NCI-H2107 treated with DMSO at 0.1 percent for 48 hours (cell line): ENCODE measurements at regions not wholly inside any gene's neighbourhood (a gene's known extent, or its start where the extent isn't known, plus 50 kb on each side); places are given as distances from the start of the nearest gene placed in this dataset.
"Not testable (repeated sequence)": the region's sequence is repeated elsewhere in the genome, so short reads cannot be mapped to it uniquely, and the experiment has no call there.

ENCODE experiments used
- DNase-seq: peaks from one replicate; lab custom pipeline; 2025; ENCODE audit not compliant: unreplicated experiment; lab: John Stamatoyannopoulos, UW

DNA sequence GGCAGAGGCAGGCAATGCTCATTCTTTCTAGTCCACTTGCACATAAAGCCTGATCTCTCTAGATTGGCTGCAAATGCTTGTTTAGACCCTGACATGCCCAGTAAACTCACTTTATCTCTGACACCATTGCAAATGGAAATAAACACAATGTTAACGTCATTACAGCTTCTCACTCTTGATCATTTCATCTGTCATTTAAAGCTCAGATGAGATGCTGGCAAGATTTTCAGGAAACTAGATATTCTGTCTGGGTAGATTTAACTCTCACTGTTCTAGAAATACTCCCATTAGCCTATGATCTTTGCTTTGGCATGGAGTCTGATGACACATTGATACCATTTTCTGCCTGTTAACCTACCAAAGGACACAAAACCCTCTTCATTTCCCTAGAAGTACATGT, 320.7 kb upstream of the HNRNPA3 start:
- DNase-seq = no peak

DNA sequence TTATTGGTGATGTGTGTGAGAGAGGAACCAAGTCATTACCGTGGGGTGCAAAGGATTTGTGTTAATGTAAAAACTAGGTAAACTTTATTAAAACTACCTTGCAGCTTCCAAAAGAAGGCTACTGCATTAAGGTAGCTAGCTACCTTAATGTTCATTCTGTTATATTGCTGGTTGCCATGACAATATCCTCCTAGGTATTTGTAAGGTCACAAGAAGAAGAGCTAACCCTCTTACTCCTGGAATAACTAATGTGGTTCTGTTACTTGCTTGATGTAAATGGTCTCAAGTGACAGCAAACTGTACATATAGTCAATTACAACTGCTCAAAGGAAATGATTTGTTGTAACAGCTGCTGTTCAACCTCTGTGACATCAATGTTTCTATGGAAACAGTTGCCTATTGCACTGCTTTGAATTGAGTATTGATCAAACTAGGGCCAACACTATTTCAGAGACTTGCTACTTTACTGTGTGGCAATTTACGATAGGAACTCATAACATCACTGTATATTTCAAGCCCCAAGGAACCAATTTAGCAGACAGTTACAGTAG, 319.8 kb upstream of the HNRNPA3 start:
- no peak for DNase-seq

DNA sequence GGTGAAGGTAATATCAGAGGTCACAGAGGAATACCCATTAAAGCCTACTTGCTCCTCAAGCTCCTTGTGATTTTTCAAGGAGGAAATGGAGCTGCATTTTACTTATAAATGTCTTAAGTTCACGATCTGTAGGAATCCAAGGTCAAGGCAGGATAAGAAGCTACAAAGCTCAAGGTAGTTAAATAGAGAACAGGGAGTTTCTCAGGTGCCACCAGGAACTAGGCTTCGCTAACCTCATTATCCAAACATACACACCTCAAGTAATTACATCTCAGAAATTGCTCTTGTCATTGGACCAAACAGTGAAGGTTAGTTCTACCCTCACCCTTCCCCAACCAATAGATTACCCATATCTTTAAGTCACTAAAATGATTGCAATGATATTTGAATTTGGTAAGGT, 317.4 kb upstream of the HNRNPA3 start:
- no peak for DNase-seq

DNA sequence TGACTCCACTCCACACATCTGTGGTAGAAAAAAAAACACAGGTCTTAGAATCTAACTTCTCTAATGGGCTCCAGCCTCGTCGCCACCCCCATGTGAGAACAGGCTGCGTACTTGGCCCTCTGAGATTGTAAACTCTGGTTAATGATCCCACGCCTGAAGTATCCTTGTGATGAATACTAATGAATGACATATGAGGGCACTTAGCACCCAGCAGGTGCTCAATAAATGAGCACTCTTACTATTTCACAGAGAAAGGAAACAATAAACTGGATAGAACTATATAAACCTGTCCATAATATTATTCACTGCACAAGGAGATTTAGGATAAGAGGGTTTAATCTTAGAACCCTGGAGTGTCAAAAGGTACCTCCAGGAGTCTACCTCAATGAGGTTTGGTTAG, 310.1 kb upstream of the HNRNPA3 start:
- peak; percentile 56 for DNase-seq

DNA sequence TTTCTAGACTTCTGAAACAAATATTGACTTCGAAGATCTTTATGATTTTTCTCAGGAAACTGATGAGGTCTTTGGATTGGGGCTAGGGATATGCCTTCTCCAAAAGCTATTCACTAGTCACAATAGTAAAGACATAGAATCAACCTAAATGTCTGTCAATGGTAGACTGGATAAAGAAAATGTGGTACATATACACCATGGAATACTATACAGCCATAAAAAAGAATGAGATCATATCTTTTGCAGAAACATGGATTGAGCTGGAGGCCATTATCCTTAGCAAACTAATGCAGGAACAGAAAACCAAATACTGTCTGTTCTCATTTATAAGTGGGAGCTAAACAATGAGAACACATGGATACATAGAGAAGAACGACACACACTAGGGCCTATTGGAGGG, 308.5 kb upstream of the HNRNPA3 start:
- DNase-seq = not testable (repeated sequence)

DNA sequence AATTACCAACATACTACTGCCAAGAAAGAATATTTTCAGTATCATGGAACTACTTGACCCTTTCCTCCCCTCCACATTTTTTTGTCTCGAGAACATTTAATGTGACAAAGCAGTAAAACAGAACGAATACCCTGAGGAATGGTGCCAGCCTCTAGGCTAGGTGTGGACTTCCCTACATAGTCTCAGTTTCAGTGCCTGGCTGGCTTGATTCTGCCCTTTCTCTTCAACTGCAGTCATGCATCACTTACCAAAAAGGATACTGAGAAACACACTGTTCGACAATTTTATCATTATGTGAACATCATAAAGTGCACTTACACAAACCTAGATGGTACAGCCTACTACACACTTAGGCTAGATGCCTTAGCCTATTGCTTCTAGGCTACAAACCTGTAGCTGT, 305.3 kb upstream of the HNRNPA3 start:
- DNase-seq = no peak

DNA sequence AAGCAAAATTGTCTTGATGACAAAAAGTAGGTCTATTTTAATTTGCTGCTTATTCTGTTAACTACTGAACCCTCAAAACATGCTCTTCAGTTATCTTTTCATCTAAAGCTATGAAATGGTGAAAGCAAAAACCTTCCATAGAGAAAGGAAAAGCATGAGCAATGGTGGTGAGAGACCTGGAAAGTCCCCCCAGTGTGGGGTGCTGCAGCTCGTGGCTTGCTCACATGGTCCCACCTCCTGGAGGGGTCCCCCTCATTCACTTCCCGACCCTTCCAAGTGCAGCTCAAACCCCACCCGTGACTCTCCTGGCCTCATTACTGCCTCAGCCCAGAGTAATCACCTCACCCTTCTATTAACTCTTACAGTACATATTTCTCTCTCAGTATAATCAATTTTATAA, 301.8 kb upstream of the HNRNPA3 start:
- DNase-seq = no peak

DNA sequence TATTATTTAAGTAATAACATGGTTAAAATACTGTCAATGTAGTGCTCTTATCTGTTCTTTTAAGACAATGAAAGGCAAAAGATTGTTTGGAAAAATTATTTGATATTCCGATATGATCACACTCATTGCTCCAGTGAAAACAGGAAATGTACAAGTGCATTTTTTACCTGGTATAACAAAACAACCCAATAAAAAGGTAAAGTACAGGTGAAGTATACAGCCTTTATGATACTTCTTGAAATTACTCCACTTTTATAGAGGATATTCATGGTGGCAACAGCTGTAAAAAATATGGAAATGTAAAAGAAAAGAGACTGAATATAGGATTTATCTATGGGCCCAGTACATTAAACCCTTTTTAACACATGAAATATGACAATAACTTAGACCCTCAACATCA, 298.6 kb upstream of the HNRNPA3 start:
- DNase-seq = no peak

DNA sequence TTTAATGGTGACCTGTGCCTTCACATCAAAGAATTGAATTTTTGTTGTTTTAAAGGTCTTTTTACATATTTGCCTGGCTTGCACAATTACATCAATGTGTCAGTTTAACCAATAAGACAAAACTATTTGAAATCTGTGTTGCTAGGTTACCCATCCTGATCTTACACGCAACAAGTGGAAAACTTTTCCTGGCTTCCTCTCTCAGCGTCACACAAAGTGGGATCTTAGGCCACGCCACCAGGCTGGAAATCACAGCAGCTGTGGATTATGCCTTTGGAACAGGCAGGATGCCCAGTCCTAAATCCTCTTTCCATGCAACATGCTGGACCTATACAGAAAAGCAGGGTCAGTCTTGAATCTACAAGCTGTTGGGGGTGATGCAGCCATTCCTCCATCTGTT, 298.2 kb upstream of the HNRNPA3 start:
- DNase-seq = no peak

DNA sequence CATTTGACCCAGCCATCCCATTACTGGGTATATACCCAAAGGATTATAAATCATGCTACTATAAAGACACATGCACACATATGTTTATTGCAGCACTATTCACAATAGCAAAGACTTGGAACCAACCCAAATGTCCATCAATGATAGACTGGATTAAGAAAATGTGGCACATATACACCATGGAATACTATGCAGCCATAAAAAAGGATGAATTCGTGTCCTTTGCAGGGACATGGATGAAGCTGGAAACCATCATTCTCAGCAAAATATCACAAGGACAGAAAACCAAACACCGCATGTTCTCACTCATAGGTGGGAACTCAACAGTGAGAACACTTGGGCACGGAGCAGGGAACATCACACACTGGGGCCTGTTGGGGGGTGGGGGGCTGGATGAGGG, 290.0 kb upstream of the HNRNPA3 start:
- not testable (repeated sequence) for DNase-seq

DNA sequence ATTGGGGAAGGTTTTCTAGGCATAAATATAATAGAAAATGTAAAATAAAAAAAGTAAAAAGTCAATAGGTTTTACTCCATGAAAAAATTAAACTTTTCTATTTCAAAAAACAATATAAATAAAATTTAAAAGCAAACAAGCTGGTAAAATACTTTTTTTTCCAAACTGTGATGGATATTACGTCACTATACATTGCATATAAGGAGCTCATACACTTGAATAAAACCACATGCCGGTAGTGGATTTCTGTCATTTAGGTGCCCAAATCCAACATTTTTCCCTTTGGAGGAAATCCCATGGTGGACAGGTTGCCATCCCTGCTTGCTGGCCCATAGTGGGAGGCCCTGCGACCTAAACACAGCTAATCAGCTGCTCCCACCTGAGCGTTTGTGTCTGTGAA, 289.4 kb upstream of the HNRNPA3 start:
- no peak for DNase-seq

DNA sequence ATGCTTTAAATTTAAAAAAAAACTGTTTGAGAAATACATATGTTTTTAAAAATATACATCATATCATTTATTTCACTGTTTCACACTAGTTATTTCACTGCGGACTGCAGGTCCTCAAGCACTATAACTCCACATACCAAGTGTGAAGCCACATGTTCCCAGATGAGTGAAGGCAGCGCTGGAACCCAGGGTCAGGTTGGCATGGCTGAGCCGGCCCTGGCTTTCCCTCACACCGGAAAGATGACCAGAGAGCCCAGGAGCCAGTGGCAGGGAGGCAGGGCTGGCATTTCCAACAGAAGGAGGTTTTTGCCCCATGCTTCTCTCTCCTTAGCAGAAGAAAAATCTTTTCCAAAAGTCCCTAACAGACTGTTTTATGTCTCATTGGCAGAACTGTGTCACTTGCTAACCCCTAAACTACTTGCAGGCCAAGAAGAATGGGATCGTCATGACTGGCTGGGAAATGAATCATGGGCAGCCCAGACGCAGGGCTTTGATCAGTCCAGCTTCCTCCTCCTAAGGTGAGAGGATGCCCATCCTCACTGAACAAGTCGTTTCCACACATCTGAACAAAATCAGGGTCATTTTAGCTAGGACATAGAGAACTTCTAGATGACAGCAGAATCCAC, 287.6 kb upstream of the HNRNPA3 start:
- no peak for DNase-seq

DNA sequence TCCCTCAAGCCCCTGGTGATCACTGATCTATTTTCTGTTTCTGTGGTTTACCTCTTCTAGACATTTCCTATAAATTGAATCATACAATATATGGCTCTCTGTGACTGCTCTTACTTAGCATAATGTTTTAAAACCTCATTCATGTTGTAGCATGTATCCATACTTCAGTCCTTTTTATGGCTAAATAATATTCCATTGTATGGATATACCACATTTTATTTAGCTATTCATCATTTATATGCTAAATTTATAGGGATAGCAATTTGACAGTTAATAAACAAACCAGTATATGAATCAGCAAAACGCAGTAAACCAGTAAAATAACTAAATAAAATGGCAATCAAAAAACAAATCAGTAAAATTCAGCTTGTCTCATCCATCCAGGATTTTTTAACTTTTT, 286.1 kb upstream of the HNRNPA3 start:
- no peak for DNase-seq

DNA sequence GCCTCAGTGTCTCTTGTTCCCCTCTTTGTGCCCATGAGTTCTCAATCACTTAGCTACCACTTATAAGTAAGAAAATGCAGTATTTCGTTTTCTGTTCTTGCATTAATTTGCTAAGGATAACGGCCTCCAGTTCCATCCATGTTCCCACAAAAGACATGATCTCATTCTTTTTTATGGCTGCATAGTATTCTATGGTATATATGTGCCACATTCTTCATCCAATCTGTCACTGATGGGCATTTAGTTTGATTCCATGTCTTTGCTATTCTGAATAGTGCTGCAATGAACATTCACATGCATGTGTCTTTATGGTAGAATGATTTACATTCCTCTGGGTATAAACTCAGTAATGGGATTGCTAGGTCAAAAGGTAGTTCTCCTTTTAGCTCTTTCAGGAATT, 283.2 kb upstream of the HNRNPA3 start:
- DNase-seq = not testable (repeated sequence)

DNA sequence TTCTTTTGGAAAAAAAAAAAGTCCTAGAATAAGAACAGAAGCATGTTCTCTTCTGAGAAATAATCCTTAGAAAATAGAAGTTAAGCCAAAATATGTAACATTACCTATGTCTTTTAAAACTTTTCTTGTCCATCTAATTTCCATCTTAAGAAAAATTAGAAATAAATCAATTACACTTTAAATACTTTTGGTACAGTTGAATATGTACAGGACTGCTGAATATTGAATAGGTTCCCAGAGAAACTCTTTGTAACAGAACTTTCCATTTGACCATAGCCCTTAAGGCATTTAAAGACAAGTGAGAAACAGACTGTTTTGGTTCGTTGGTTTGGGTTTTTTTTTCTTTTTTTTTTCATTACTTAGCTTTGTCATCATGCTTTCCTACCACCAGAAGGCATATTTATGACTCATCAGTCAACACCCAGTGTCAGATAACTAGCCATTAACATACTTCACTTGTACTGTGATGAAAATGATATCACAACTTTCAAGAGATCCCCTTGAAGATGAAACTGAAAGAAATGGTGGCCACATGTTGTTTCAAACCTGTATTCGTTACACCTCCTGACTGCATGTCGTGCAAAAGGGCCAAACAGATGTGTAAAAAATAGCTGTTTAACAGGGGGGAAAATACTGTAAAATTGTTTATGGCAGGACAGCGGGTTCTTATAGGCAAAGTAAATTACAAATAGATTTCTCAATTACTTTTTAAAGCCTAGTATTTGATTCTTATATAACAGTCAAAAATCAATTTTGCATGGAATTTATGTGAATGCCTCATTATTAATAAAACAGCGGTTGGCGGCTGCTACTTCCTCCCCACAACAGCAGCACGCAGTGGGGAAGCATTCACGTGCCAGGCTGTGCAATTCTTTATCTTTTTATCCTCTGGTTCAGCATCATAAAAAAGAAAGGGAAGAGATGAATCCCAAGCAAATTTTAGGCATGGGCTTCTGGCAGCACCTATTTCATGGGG, 280.7 kb upstream of the HNRNPA3 start:
- DNase-seq = peak; percentile 46

DNA sequence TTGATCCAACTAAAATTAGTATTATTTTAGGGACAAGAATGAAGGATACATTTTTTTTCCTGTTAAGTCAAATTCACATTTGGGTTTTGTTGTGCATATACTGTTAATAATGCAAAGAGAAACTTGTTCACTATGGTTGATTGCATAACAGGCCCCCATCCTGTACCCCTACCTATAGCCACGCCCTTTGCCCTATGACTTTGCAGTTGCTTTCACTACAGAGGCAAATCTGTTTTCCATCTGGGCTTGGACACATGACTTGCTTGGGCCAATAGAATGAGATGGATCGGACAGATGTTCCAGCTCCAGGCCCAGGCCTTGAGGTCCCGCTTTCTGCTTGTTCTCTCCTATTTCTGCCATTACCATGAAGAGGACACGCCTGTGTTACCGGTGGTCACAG, 278.5 kb upstream of the HNRNPA3 start:
- DNase-seq = no peak

DNA sequence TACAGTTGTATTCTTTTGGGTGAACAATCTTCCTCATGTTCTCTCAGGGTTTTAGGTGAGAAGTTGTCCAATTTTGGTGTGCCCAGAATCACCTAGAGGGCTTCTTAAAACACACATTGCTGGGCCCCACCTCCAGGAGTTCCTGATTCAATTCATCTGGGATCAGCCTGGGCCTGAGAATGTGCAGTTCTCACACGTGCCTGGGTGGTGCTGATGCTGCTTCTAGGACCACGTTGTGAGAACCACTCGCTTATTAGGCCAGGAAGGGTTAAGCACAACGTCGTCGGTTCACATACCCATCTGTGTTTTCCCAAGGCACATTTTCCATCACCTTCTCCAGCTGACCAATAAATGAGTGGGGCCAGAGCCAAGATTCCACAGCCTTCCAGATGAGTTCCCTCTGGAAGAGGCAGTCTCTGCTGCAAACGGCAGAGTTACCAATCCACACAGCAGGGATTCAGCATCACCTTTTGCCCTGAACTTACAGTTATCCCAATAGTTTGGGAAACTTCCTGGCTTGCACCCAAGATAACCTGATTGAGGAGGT, 277.7 kb upstream of the HNRNPA3 start:
- no peak for DNase-seq

DNA sequence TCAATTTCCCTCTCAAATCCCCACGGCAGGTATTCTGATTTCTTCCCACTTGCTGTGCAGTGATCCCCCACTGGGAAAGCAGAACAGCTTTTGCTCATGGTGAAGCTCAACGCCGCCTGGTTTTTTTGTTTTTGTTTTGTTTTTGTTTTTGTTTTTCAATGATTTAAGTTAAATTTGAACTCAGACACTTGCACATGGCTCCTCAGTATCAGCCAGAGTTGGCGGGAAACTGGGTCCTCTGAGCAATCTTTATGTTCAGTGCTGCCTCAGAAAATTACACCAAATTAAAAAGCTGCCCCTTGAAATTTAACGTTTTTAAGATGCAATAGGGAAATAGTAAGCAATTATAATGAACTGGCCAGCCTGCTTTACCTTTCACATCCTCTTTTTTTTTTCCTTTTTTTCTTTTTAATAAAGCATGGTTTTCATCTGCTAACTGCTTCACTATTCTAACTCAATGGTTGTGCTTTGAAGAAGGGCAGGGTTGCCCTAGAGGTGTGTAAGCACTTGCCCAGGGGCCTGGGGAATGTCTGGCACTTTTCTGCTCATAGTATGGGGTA, 277.0 kb upstream of the HNRNPA3 start:
- no peak for DNase-seq

DNA sequence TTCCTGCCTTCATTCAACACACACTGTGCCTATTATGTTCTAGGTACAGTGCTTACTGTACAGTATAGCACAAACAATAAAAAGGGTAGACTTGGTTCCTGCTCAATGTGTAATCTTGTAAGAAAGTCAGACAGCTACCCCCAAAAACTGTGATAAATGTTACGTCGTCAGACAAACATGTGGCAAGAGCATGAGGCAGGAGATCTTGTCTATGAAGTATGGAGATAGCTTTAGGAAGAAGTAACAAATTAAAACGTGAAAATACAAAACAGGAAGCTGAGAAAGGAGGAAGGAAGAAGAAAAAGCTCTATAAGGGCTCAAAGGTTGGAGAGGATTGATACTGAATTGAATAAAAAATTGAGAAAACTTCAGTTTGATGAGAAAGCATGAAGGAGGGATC, 276.2 kb upstream of the HNRNPA3 start:
- no peak for DNase-seq

DNA sequence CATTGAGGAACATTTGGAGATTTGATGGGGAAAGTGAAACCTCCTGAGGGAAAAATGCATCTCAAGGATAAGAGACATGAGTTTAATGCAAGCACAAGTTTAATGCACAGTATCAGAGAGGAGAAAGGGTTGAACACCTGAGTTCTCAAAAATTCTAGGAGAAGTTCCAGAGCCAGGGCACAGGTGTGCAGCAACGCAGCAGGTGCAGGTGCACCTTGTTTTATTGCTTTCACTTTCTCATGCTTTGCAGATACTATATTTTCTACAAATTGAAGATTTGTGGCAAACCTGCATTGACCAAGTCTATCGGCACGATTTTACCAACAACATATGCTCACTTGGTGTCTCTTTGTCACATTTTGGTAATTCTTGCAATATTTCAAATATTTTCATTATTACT, 267.6 kb upstream of the HNRNPA3 start:
- no peak for DNase-seq

DNA sequence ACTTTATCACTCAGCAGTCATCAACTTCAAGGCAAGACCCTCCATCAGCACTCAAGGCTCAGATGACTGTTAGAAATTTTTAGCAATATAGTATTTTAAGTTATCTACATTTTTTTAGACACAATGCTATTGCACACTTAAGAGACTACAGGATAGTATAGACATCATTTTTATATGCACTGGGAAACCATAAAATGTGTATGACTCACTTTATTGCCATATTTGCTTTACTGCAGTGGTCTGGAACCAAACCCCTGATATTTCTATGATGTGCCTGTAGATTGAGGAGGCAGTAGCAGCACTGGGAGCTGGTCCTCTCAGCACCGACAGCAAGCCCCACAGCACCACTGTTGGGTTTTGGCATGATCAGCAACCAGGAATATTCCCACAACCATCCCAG, 264.8 kb upstream of the HNRNPA3 start:
- DNase-seq = no peak

DNA sequence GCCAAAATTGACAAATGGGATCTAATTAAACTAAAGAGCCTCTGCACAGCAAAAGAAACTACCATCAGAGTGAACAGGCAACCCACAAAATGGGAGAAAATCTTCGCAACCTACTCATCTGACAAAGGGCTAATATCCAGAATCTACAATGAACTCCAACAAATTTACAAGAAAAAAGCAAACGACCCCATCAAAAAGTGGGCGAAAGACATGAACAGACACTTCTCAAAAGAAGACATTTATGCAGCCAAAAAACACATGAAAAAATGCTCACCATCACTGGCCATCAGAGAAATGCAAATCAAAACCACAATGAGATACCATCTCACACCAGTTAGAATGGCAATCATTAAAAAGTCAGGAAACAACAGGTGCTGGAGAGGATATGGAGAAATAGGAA, 261.4 kb upstream of the HNRNPA3 start:
- not testable (repeated sequence) for DNase-seq
